Activated CD4-positive, alpha-beta T cell treated with anti-CD3 and anti-CD28 coated beads, Interleukin-2, amount 50 U/mL, for 24 hours (primary cell): ENCODE measurements at regions not wholly inside any gene's neighbourhood (a gene's known extent, or its start where the extent isn't known, plus 50 kb on each side); places are given as distances from the start of the nearest gene placed in this dataset.
"Not testable (repeated sequence)": the region's sequence is repeated elsewhere in the genome, so short reads cannot be mapped to it uniquely, and the experiment has no call there.

Experiments used
- DNase-seq, 2 donors: peaks; one replicate each; pipeline ENCODE4 v3.0.0-alpha.2; 2020; ENCODE audit warnings: low read depth in 1 of 2, low spot score in 1 of 2

GRCh38 chr6:56839533-56840183, 115.2 kb upstream of the BEND6 start:
- no peak for DNase-seq

- DNase-seq, result no peak
Measured at GRCh38 chr6:56838965-56839364, 115.9 kb upstream of the BEND6 start.

- no peak for DNase-seq
Measured at GRCh38 chr6:56838016-56838555, 116.8 kb upstream of the BEND6 start.

GRCh38 chr6:56837322-56837894, 117.5 kb upstream of the BEND6 start:
- no peak for DNase-seq

GRCh38 chr6:56835612-56836011, 119.3 kb upstream of the BEND6 start:
- DNase-seq, result no peak

- DNase-seq, result no peak
Measured at GRCh38 chr6:56833873-56834272, 121.0 kb upstream of the BEND6 start.

- DNase-seq, result no peak
Measured at GRCh38 chr6:56833127-56833791, 121.6 kb upstream of the BEND6 start.

GRCh38 chr6:56832225-56832624, 122.7 kb upstream of the BEND6 start:
- DNase-seq, result no peak

- DNase-seq, result no peak
Measured at GRCh38 chr6:56831334-56831733, 123.6 kb upstream of the BEND6 start.

GRCh38 chr6:56827908-56828649, 126.8 kb upstream of the BEND6 start:
- DNase-seq, result no peak

GRCh38 chr6:56824431-56824830, 130.5 kb upstream of the BEND6 start:
- not testable (repeated sequence) for DNase-seq

GRCh38 chr6:56821005-56821432, 133.9 kb upstream of the BEND6 start:
- DNase-seq, result no peak

- no peak for DNase-seq
Measured at GRCh38 chr6:56820060-56820459, 134.8 kb upstream of the BEND6 start.

- no peak for DNase-seq
Measured at GRCh38 chr6:56819604-56820003, 135.3 kb upstream of the BEND6 start.

GRCh38 chr6:56816370-56816769, 138.5 kb upstream of the BEND6 start:
- no peak for DNase-seq

- DNase-seq, result no peak
Measured at GRCh38 chr6:56815436-56815835, 139.5 kb upstream of the BEND6 start.

GRCh38 chr6:56814802-56815201, 140.1 kb upstream of the BEND6 start:
- DNase-seq, result no peak

GRCh38 chr6:56814308-56814707, 140.6 kb upstream of the BEND6 start:
- DNase-seq, result no peak

GRCh38 chr6:56812851-56813250, 142.1 kb upstream of the BEND6 start:
- DNase-seq, result not testable (repeated sequence)

- no peak for DNase-seq
Measured at GRCh38 chr6:56808871-56809359, 146.0 kb upstream of the BEND6 start.

GRCh38 chr6:56807989-56808337, 146.9 kb upstream of the BEND6 start:
- DNase-seq, result no peak
